IMR-90 (cell line): ENCODE measurements at regions not wholly inside any gene's neighbourhood (a gene's known extent, or its start where the extent isn't known, plus 50 kb on each side); places are given as distances from the start of the nearest gene placed in this dataset.

Experiments
- ATAC-seq: fragments of 200-7000 bp; cut with Tn5 transposase; 2 replicates; pipeline ENCODE4 v1.9.1; 2020; ENCODE audit warnings: low read depth, mild to moderate bottlenecking, moderate library complexity
- BruUV-seq: library from RNA; stranded (reverse); fragments of 400-500 nt; replicated peaks from 2 replicates; lab custom pipeline; 2021; lab: Mats Ljungman, UMichigan
- CTCF ChIA-PET: fragments of 300-600 bp; formaldehyde crosslinking; extraction: SDS; loops from one replicate; lab custom pipeline; 2021; ENCODE audit warnings: antibody characterized with exemption; lab: Yijun Ruan, JAX
- POLR2A ChIA-PET: fragments of 300-600 bp; sonication (Branson Sonifier 250); formaldehyde crosslinking; loops from one replicate; lab custom pipeline; 2022; ENCODE audit warnings: antibody characterized with exemption; ENCODE audit not compliant: unreplicated experiment; lab: Charles Lee
- DNase-seq: peaks from one replicate; pipeline ENCODE4 v3.0.0; 2013
- H2AFZ ChIP-seq: replicated peaks from 2 replicates; pipeline ENCODE3; 2013; ENCODE audit warnings: low read length, mild to moderate bottlenecking; ENCODE audit not compliant: poor library complexity
- H2AK5ac ChIP-seq: 2 replicates; pipeline ENCODE4 v1.6.1; 2013; ENCODE audit warnings: low read depth, low read length, inconsistent platforms
- H2AK9ac ChIP-seq: replicated peaks from 2 replicates; pipeline ENCODE3; 2013; ENCODE audit warnings: mild to moderate bottlenecking, low read depth, low read length, moderate library complexity; ENCODE audit not compliant: poor library complexity
- H2BK120ac ChIP-seq: 2 replicates; pipeline ENCODE4 v1.6.1; 2013; ENCODE audit warnings: low read depth, low read length, inconsistent platforms
- H2BK15ac ChIP-seq: 3 replicates; pipeline ENCODE4 v1.6.1; 2013; ENCODE audit warnings: low read depth, low read length, inconsistent platforms
- H2BK20ac ChIP-seq: 2 replicates; pipeline ENCODE4 v1.6.1; 2013; ENCODE audit warnings: low read depth, mild to moderate bottlenecking, inconsistent platforms, low read length, moderate library complexity
- H2BK5ac ChIP-seq: 2 replicates; pipeline ENCODE4 v1.6.1; 2013; ENCODE audit warnings: mild to moderate bottlenecking, low read depth, low read length, inconsistent platforms; ENCODE audit not compliant: poor library complexity, severe bottlenecking
- H3K14ac ChIP-seq: replicated peaks from 2 replicates; pipeline ENCODE4 v1.6.1; 2013; ENCODE audit warnings: low read depth, low read length, inconsistent platforms
- H3K18ac ChIP-seq: 2 replicates; pipeline ENCODE4 v1.6.1; 2013; ENCODE audit warnings: low read depth, low read length, control low read depth
- H3K23ac ChIP-seq: 2 replicates; pipeline ENCODE4 v1.6.1; 2013; ENCODE audit warnings: low read depth, low read length, inconsistent platforms
- H3K27ac ChIP-seq: 2 replicates; pipeline ENCODE4 v1.5.1; 2013; ENCODE audit warnings: mild to moderate bottlenecking, control low read depth, low read length; ENCODE audit not compliant: insufficient read depth
- H3K27me3 ChIP-seq: 2 replicates; pipeline ENCODE4 v1.6.1; 2013; ENCODE audit warnings: low read length; ENCODE audit not compliant: control insufficient read depth, insufficient read depth
- H3K36me3 ChIP-seq: 2 replicates; pipeline ENCODE4 v1.6.1; 2013; ENCODE audit warnings: low read length, mixed read lengths; ENCODE audit not compliant: control insufficient read depth, insufficient read depth
- H3K4ac ChIP-seq: 2 replicates; pipeline ENCODE4 v1.6.1; 2013; ENCODE audit warnings: low read depth, low read length, inconsistent platforms
- H3K4me1 ChIP-seq: 2 replicates; pipeline ENCODE4 v1.6.1; 2013; ENCODE audit warnings: low read length, mixed read lengths; ENCODE audit not compliant: control insufficient read depth, insufficient read depth
- H3K4me2 ChIP-seq: 2 replicates; pipeline ENCODE4 v1.6.1; 2013; ENCODE audit warnings: low read depth, mild to moderate bottlenecking, control low read depth, low read length, moderate library complexity
- H3K4me3 ChIP-seq: 2 replicates; pipeline ENCODE4 v1.5.1; 2013; ENCODE audit warnings: low read depth, mild to moderate bottlenecking, control low read depth, low read length, moderate library complexity; ENCODE audit not compliant: insufficient read depth
- H3K56ac ChIP-seq: 2 replicates; pipeline ENCODE4 v1.6.1; 2013; ENCODE audit warnings: low read length, inconsistent platforms; ENCODE audit not compliant: insufficient read depth; ENCODE audit errors: extremely low read depth
- H3K79me1 ChIP-seq, 2 experiments: 2 replicates each; pipeline ENCODE4 v1.6.1; 2013; ENCODE audit warnings: low read length in 2 of 2, inconsistent platforms in 1 of 2, low read depth in 1 of 2
- H3K9ac ChIP-seq: 2 replicates; pipeline ENCODE4 v1.6.1; 2013; ENCODE audit warnings: low read depth, low read length, control low read depth
- H3K9me1 ChIP-seq: 2 replicates; pipeline ENCODE4 v1.6.1; 2013; ENCODE audit warnings: low read length, inconsistent platforms; ENCODE audit not compliant: insufficient read depth
- H3K9me3 ChIP-seq: 2 replicates; pipeline ENCODE4 v1.6.1; 2013; ENCODE audit warnings: low read length; ENCODE audit not compliant: control insufficient read depth, insufficient read depth
- H4K20me1 ChIP-seq: 2 replicates; pipeline ENCODE4 v1.6.1; 2013; ENCODE audit warnings: low read length, inconsistent platforms; ENCODE audit not compliant: insufficient read depth
- H4K5ac ChIP-seq: 2 replicates; pipeline ENCODE4 v1.6.1; 2013; ENCODE audit warnings: mild to moderate bottlenecking, low read depth, low read length, control low read depth
- H4K8ac ChIP-seq, 2 experiments: 2 replicates each; pipeline ENCODE4 v1.6.1; 2013; ENCODE audit warnings: low read depth in 2 of 2, low read length in 2 of 2, control low read depth in 1 of 2, inconsistent platforms in 1 of 2
- H4K91ac ChIP-seq: 2 replicates; pipeline ENCODE4 v1.6.1; 2013; ENCODE audit warnings: low read depth, low read length, inconsistent platforms; ENCODE audit not compliant: insufficient read depth
- CHD1 ChIP-seq: IDR thresholded peaks from 2 replicates; pipeline ENCODE4 v1.6.1; 2012; ENCODE audit warnings: low read depth, low read length, improper control_type of control experiment
- FOS ChIP-seq: fragments of 150-350 bp; IDR thresholded peaks from 2 replicates; pipeline ENCODE4 v1.6.1; 2016; ENCODE audit warnings: low read depth, low read length
- MAZ ChIP-seq: IDR thresholded peaks from 2 replicates; pipeline ENCODE4 v1.6.1; 2012; ENCODE audit warnings: low read depth, mild to moderate bottlenecking, low read length, improper control_type of control experiment, moderate library complexity, borderline replicate concordance
- MXI1 ChIP-seq: IDR thresholded peaks from 2 replicates; pipeline ENCODE4 v1.6.1; 2012; ENCODE audit warnings: low read depth, mild to moderate bottlenecking, low read length, moderate library complexity, borderline replicate concordance
- WGBS, 2 experiments: methylation state at CpG; one replicate each; pipeline versions ENCODE4 v1.1.5 to v1.1.7; 2013; ENCODE audit warnings: missing lambda C conversion rate in 2 of 2; ENCODE audit not compliant: insufficient read length in 1 of 2; ENCODE audit errors: extremely low coverage in 2 of 2; 5-methylcytosine and 5-hydroxymethylcytosine counted together
- dilution Hi-C: fragments of 300-500 bp; cut with HindIII; formaldehyde crosslinking; loops from one replicate; pipeline ENCODE4 v1.14.3; 2018; ENCODE audit warnings: low sequenced_read_pairs; ENCODE audit not compliant: unreplicated experiment
- in situ Hi-C: fragments of 300-500 bp; cut with MboI; formaldehyde crosslinking; loops from 3 replicates; pipeline ENCODE4 v1.14.3; 2019; ENCODE audit warnings: low sequenced_read_pairs, inconsistent platforms, mixed read lengths
- intact Hi-C: fragments of 100-400 bp; cut with micrococcal nuclease; formaldehyde crosslinking; loops from 2 replicates; pipeline ENCODE4 v1.10.0; 2022
- TF ChIP-seq, protein P1 (sequence below): conservative IDR thresholded peaks from 2 replicates; pipeline ENCODE4 v1.5.1; 2012; ENCODE audit warnings: mild to moderate bottlenecking, low read depth, low read length, improper control_type of control experiment
- TF ChIP-seq, protein P2 (sequence below): fragments of 150-350 bp; IDR thresholded peaks from 2 replicates; pipeline ENCODE4 v1.6.1; 2017; ENCODE audit warnings: mild to moderate bottlenecking, antibody characterized with exemption, low read length, low read depth

DNA sequence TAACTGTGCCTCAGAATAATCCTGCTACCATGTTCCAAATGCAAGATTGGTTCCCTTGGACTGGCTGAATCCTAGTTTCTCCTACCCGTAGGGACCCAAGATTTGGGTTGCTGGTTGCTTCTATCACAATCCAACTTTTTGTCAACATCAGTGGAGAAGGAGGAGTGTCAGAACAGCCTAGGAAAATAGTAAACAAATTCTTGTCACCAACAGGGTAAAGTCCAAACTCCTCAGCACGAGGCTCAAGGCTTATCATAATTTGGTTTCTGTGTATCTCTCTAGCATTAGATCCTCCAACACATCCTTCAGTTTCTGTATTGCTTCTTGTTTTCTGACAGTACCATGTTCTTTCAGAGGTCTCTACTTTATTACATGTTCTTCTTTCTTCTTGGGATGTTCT is 370.2 kb upstream of the DAB1 start:
- Histone ChIP-seq H2AFZ (no peak overlapping the region), H2AK5ac (no peak overlapping the region), H3K27me3 (no peaks in the 10 kb centered on the region), H2BK15ac (no peak overlapping the region), H3K9me1 (no peaks in the 10 kb centered on the region), H2BK20ac (no peak overlapping the region), H3K18ac (no peak overlapping the region), H3K4me3 (no peak overlapping the region), H4K20me1 (no peaks in the 10 kb centered on the region), H4K91ac (no peak overlapping the region), H3K9ac (no peak overlapping the region), H3K4me1 (no peaks in the 10 kb centered on the region), H2BK5ac (no peak overlapping the region), H3K14ac (no peak overlapping the region), H4K8ac (no peak overlapping the region), H3K56ac (no peak overlapping the region), H2AK9ac (no peak overlapping the region), H2BK120ac (no peak overlapping the region), H3K23ac (no peak overlapping the region), H3K9me3 (no peaks in the 10 kb centered on the region), H3K79me1 (no peaks in the 10 kb centered on the region), H3K36me3 (no peaks in the 10 kb centered on the region), H3K27ac (no peak overlapping the region), H3K4me2 (no peak overlapping the region), H3K4ac (no peak overlapping the region), H4K5ac (no peak overlapping the region)
- DNase-seq (no peak), ATAC-seq (no peak)
- TF ChIP-seq MXI1, result no peak
- TF ChIP-seq, protein P1, sequence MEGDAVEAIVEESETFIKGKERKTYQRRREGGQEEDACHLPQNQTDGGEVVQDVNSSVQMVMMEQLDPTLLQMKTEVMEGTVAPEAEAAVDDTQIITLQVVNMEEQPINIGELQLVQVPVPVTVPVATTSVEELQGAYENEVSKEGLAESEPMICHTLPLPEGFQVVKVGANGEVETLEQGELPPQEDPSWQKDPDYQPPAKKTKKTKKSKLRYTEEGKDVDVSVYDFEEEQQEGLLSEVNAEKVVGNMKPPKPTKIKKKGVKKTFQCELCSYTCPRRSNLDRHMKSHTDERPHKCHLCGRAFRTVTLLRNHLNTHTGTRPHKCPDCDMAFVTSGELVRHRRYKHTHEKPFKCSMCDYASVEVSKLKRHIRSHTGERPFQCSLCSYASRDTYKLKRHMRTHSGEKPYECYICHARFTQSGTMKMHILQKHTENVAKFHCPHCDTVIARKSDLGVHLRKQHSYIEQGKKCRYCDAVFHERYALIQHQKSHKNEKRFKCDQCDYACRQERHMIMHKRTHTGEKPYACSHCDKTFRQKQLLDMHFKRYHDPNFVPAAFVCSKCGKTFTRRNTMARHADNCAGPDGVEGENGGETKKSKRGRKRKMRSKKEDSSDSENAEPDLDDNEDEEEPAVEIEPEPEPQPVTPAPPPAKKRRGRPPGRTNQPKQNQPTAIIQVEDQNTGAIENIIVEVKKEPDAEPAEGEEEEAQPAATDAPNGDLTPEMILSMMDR, result no peak
- TF ChIP-seq CHD1, result no peak
- TF ChIP-seq FOS, result no peak
- no peak for TF ChIP-seq MAZ
- TF ChIP-seq, protein P2, sequence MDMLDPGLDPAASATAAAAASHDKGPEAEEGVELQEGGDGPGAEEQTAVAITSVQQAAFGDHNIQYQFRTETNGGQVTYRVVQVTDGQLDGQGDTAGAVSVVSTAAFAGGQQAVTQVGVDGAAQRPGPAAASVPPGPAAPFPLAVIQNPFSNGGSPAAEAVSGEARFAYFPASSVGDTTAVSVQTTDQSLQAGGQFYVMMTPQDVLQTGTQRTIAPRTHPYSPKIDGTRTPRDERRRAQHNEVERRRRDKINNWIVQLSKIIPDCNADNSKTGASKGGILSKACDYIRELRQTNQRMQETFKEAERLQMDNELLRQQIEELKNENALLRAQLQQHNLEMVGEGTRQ, result no peak
- BruUV-seq, result no TSS peak
- no CpG with 5 or more reads among the region's 2 CpGs for WGBS, 2 experiments
- dilution Hi-C loops (no loop called here), in situ Hi-C loops (no loop called here), intact Hi-C loops (no loop called here)
- CTCF ChIA-PET, result no interaction called here
- POLR2A ChIA-PET, result no interaction called here
